GM23248 (cell line): ENCODE measurements at regions not wholly inside any gene's neighbourhood (a gene's known extent, or its start where the extent isn't known, plus 50 kb on each side); places are given as distances from the start of the nearest gene placed in this dataset.

ENCODE experiments used
- DNase-seq: peaks from one replicate; pipeline ENCODE4 v3.0.0-alpha.2; 2015
- H2AFZ ChIP-seq: fragments of 200-600 bp; sonication (generic); 2 replicates; pipeline ENCODE4 v1.6.1; 2016; ENCODE audit warnings: antibody characterized with exemption
- H3F3A ChIP-seq: fragments of 200-600 bp; sonication (generic); 2 replicates; pipeline ENCODE4 v1.6.1; 2016; ENCODE audit warnings: mild to moderate bottlenecking, antibody characterized with exemption, mixed run types; ENCODE audit not compliant: insufficient read depth
- H3K27ac ChIP-seq: fragments of 200-600 bp; sonication (generic); 2 replicates; pipeline ENCODE4 v1.5.1; 2016; ENCODE audit warnings: mild to moderate bottlenecking
- H3K27me3 ChIP-seq: fragments of 200-600 bp; sonication (generic); replicated peaks from 2 replicates; pipeline ENCODE4 v1.6.1; 2016; ENCODE audit warnings: mild to moderate bottlenecking; ENCODE audit not compliant: insufficient read depth
- H3K36me3 ChIP-seq: fragments of 200-600 bp; sonication (generic); 2 replicates; pipeline ENCODE4 v1.6.1; 2016; ENCODE audit warnings: low read depth, mild to moderate bottlenecking
- H3K4me1 ChIP-seq: fragments of 200-600 bp; sonication (generic); 2 replicates; pipeline ENCODE4 v1.6.1; 2016; ENCODE audit warnings: mild to moderate bottlenecking; ENCODE audit not compliant: insufficient read depth
- H3K4me2 ChIP-seq: fragments of 200-600 bp; sonication (generic); one replicate; pipeline ENCODE4 v1.6.1; 2016; ENCODE audit warnings: mild to moderate bottlenecking; ENCODE audit not compliant: unreplicated experiment
- H3K4me3 ChIP-seq: fragments of 200-600 bp; sonication (generic); 2 replicates; pipeline ENCODE4 v1.5.1; 2016; ENCODE audit warnings: mild to moderate bottlenecking
- H3K79me2 ChIP-seq: fragments of 200-600 bp; sonication (generic); 2 replicates; pipeline ENCODE4 v1.6.1; 2016; ENCODE audit warnings: mild to moderate bottlenecking; ENCODE audit not compliant: insufficient read depth
- H3K9ac ChIP-seq: fragments of 200-600 bp; sonication (generic); 2 replicates; pipeline ENCODE4 v1.6.1; 2016; ENCODE audit warnings: mild to moderate bottlenecking
- H3K9me2 ChIP-seq: fragments of 200-600 bp; sonication (generic); 2 replicates; pipeline ENCODE4 v1.6.1; 2016; ENCODE audit warnings: mixed run types, mild to moderate bottlenecking, moderate library complexity; ENCODE audit not compliant: insufficient read depth
- H3K9me3 ChIP-seq: fragments of 200-600 bp; sonication (generic); one replicate; pipeline ENCODE4 v1.6.1; 2017; ENCODE audit warnings: low read depth
- H4K20me1 ChIP-seq: fragments of 200-600 bp; sonication (generic); 2 replicates; pipeline ENCODE4 v1.6.0; 2016; ENCODE audit not compliant: insufficient read depth
- EZH2 ChIP-seq: fragments of 200-600 bp; sonication (generic); IDR thresholded peaks from 2 replicates; pipeline ENCODE4 v1.6.1; 2018; ENCODE audit warnings: antibody characterized with exemption, mild to moderate bottlenecking; ENCODE audit not compliant: insufficient read depth, poor library complexity, severe bottlenecking
- EZH2phosphoT487 ChIP-seq: fragments of 200-600 bp; sonication (generic); IDR thresholded peaks from 2 replicates; pipeline ENCODE4 v1.6.1; 2018; ENCODE audit warnings: antibody characterized with exemption, moderate library complexity, mild to moderate bottlenecking, low read depth; ENCODE audit not compliant: insufficient read depth
- WGBS, 2 experiments: methylation state at CpG; one replicate each; pipeline ENCODE4 v1.1.6; 2015 to 2017; ENCODE audit warnings: low lambda C conversion rate in 2 of 2, low coverage in 1 of 2; ENCODE audit errors: missing lambda C conversion rate in 2 of 2; 5-methylcytosine and 5-hydroxymethylcytosine counted together
- in situ Hi-C: fragments of 300-500 bp; cut with MboI; formaldehyde crosslinking; loops from 2 replicates; pipeline ENCODE4 v1.15.0; 2020

DNA sequence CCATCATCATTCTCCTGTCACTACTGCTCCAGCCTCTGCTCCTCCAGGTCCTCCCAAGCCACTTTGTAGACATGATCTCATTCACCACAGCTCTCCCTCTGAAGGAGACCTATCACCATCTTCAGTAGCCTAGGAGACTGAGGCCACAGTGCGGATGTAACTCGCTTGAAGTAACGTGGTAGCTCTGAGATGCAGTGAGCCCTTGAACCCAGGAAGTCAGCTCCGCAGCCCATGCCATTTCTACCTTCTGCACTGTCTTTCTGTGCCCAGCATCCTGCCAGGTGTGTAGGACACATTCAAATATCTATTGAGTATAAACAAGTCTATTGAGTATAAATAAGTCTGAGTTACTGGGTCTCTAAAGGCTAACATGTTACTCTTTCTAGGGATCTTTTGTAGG lies 164.4 kb downstream of the CDH26 start:
- DNase-seq: no peak
- TF ChIP-seq EZH2phosphoT487 (no peak), EZH2 (no peak)
- no peaks in the 10 kb centered on the region for H3F3A ChIP-seq
- no peaks in the 10 kb centered on the region for H3K9me3 ChIP-seq
- H3K36me3 ChIP-seq: no peaks in the 10 kb centered on the region
- no peaks in the 10 kb centered on the region for H3K79me2 ChIP-seq
- no peaks in the 10 kb centered on the region for H4K20me1 ChIP-seq
- H3K4me1 ChIP-seq: no peaks in the 10 kb centered on the region
- no peak overlapping the region for H3K27ac ChIP-seq
- H3K4me2 ChIP-seq: no peak overlapping the region
- H2AFZ ChIP-seq: no peak overlapping the region
- H3K27me3 ChIP-seq: peaks cover 38% of the 10 kb centered on the region
- no peak overlapping the region for H3K9ac ChIP-seq
- H3K4me3 ChIP-seq: no peak overlapping the region
- H3K9me2 ChIP-seq: no peaks in the 10 kb centered on the region
- WGBS, 2 experiments: 62 to 68% methylated on average over 4 of the region's 4 CpGs
- in situ Hi-C loops: no loop called here

DNA sequence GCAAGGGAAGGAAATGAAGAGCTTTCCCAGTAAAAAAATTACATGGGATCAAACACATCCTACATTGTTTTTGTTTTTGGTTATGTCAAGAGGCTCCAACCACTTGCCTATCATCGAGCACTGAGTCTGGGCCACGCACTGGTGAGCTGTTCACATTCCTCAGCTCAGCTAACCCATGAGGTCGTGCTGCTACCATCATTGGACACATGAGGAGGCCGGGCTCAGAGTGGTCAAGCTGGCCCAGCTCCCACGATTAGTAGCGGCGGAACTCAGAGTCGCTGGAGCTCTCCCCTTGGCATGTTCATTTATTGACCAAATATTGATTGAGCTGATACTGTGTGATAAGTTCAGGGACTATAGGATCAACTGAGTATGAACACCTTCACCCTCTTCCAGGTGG lies 164.9 kb downstream of the CDH26 start:
- Histone ChIP-seq H3K27ac (no peak overlapping the region), H3K4me1 (no peaks in the 10 kb centered on the region), H3K4me3 (no peak overlapping the region), H3K9ac (no peak overlapping the region), H3K79me2 (no peaks in the 10 kb centered on the region), H3K36me3 (no peaks in the 10 kb centered on the region), H2AFZ (no peak overlapping the region), H3K9me3 (no peaks in the 10 kb centered on the region), H3K9me2 (no peaks in the 10 kb centered on the region), H4K20me1 (no peaks in the 10 kb centered on the region), H3F3A (no peaks in the 10 kb centered on the region), H3K4me2 (no peak overlapping the region), H3K27me3 (peaks cover 39% of the 10 kb centered on the region)
- in situ Hi-C loops: no loop called here
- TF ChIP-seq EZH2phosphoT487 (no peak), EZH2 (no peak)
- DNase-seq: no peak
- 66 to 72% methylated on average over 8 of the region's 8 CpGs for WGBS, 2 experiments

DNA sequence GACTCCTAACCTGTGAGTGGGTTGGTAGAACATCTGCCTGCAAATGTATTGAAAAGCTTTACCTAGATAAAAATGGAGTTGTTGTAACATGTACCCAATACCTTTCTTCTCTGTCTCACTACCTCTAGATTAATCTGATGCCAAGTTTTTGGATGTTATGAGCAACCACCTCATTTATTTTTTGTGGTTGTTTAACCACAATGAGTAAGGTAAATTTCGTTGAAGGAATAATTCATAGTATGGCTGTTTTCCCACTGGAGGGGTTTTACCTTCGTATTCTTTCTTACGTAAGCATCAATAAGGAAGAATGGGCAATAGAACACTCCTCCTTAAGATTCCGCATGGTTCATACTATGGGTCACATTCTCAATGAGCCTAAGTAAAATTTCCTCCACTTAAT lies 165.4 kb downstream of the CDH26 start:
- WGBS, 2 experiments: 58 to 59% methylated on average over 4 of the region's 4 CpGs
- Histone ChIP-seq H3K4me1 (no peaks in the 10 kb centered on the region), H3K36me3 (no peaks in the 10 kb centered on the region), H3K4me2 (no peak overlapping the region), H3K27ac (no peak overlapping the region), H4K20me1 (no peaks in the 10 kb centered on the region), H3K79me2 (no peaks in the 10 kb centered on the region), H3K9ac (no peak overlapping the region), H3K27me3 (peaks cover 38% of the 10 kb centered on the region), H3K9me2 (no peaks in the 10 kb centered on the region), H3K4me3 (no peak overlapping the region), H3K9me3 (no peaks in the 10 kb centered on the region), H3F3A (no peaks in the 10 kb centered on the region), H2AFZ (no peak overlapping the region)
- no peak for DNase-seq
- TF ChIP-seq EZH2: no peak
- in situ Hi-C loops: no loop called here

DNA sequence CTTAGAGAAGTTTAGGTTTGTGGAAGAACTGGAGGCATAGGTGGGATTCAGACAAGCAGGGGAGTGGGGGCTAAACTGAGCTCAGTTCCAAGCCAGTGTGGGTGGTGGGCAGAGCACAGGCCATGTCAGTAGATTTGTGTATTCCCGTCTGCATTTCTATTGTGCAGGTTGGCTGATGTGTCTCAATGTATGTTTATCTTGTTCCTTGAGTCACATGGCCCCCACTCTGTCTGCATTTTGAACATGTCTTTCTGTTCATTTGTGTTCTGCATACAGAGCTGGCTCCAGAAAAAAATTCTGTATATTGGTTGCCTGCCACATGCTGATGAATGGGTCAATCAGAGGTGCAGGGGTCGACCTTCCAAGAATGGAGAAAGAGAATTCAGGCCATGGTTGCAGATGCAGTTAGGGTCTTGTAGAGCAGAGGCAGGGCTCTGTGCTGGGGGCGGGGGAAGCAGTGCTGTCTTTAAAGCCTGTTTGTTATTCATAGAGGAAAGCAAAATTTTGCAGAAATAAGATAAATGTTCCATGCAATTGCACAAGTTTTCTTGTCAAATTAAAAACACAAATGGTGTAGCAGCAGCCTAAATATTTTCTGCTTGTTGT lies 166.7 kb downstream of the CDH26 start:
- Histone ChIP-seq H3K9ac (no peak overlapping the region), H3K36me3 (no peaks in the 10 kb centered on the region), H3K9me2 (no peaks in the 10 kb centered on the region), H3K4me3 (no peak overlapping the region), H3K79me2 (no peaks in the 10 kb centered on the region), H3K4me1 (no peaks in the 10 kb centered on the region), H3K4me2 (no peak overlapping the region), H2AFZ (no peak overlapping the region), H4K20me1 (no peaks in the 10 kb centered on the region), H3K27me3 (peaks cover 36% of the 10 kb centered on the region), H3K9me3 (no peaks in the 10 kb centered on the region), H3F3A (no peaks in the 10 kb centered on the region), H3K27ac (no peak overlapping the region)
- WGBS, 2 experiments: 17 to 23% methylated on average over 3 of the region's 3 CpGs
- TF ChIP-seq EZH2 (no peak), EZH2phosphoT487 (no peak)
- DNase-seq: no peak
- in situ Hi-C loops: no loop called here

DNA sequence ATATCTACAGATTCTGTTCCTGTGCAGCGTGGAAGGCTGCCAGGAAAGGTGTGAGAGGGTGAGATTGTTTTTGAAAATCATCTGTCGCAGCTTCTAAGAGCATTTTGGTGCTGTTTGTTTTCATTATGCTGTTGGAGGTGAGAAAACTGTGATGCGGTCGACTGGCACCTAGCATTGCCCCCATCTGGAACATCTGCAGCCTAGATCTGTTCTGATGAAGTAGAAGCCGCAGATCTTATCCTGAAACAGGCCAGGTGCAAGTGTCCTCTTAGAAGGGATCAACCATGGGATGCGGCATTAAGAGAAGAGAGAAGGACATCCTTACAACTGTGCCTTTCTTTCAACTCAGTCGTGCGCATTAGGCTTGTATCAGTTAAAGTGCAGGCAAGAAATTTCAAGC lies 167.3 kb downstream of the CDH26 start:
- Histone ChIP-seq H3K79me2 (no peaks in the 10 kb centered on the region), H3K4me1 (no peaks in the 10 kb centered on the region), H2AFZ (no peak overlapping the region), H3K9me3 (no peaks in the 10 kb centered on the region), H3K27ac (no peak overlapping the region), H3F3A (no peaks in the 10 kb centered on the region), H3K4me3 (no peak overlapping the region), H3K27me3 (peaks cover 36% of the 10 kb centered on the region), H3K9me2 (no peaks in the 10 kb centered on the region), H3K36me3 (no peaks in the 10 kb centered on the region), H3K9ac (no peak overlapping the region), H4K20me1 (no peaks in the 10 kb centered on the region), H3K4me2 (no peak overlapping the region)
- 39 to 44% methylated on average over 8 of the region's 8 CpGs for WGBS, 2 experiments
- in situ Hi-C loops: no loop called here
- no peak for DNase-seq
- TF ChIP-seq EZH2phosphoT487: no peak
